Tibial nerve (tissue), 1 donor: ENCODE measurements at regions not wholly inside any gene's neighbourhood (a gene's known extent, or its start where the extent isn't known, plus 50 kb on each side); places are given as distances from the start of the nearest gene placed in this dataset. TPM values are rescaled to one million over a fixed set of nuclear protein-coding genes. Genes with fewer than 3 reads are reported as not detected.

Experiments
- small RNA-seq: library from RNA; depleted of rRNA; stranded (forward); fragments of <200 nt; gene quantifications from one replicate; pipeline ENCODE3, GENCODE V24; 2016

Small RNA genes lying in the stretch of these regions (small RNA-seq; reads per million reads assigned to genes)
- gene AC004866.1 = not detected
